ENCODE measurements at regions not wholly inside any gene's neighbourhood (a gene's known extent, or its start where the extent isn't known, plus 50 kb on each side); places are given as distances from the start of the nearest gene placed in this dataset.

- ChIA-PET POLR2A (no interaction called here), CTCF (no interaction called here)
- Histone ChIP-seq H3K4me3 (ENCODE audit: low read depth, low read length) (no peak overlapping the region), H3K27me3 (ENCODE audit: control insufficient read depth, insufficient read depth, low read length) (no peaks in the 10 kb centered on the region; the same call in 1 of the 2 replicates), H3K36me3 (ENCODE audit: control insufficient read depth, insufficient read depth, low read length) (no peaks in the 10 kb centered on the region)
- no peak for TF ChIP-seq CTCF (IDR thresholded peaks at IDR 0.05; ENCODE audit: insufficient read depth, low read depth, low read length)
- no peak for DNase-seq (ENCODE audit: low read depth)
These were observed 77.4 kb upstream of the CST7 start for GRCh38 chr20:24871480-24872213.

- CTCF ChIA-PET = no interaction called here
- POLR2A ChIA-PET = no interaction called here
- Histone ChIP-seq H3K4me3 (ENCODE audit: low read depth, low read length) (no peak overlapping the region), H3K27me3 (ENCODE audit: control insufficient read depth, insufficient read depth, low read length) (no peaks in the 10 kb centered on the region; the same call in 1 of the 2 replicates), H3K36me3 (ENCODE audit: control insufficient read depth, insufficient read depth, low read length) (no peaks in the 10 kb centered on the region)
- no peak for DNase-seq (ENCODE audit: low read depth)
- TF ChIP-seq CTCF (IDR thresholded peaks at IDR 0.05; ENCODE audit: insufficient read depth, low read depth, low read length) = no peak
These were observed 76.6 kb upstream of the CST7 start for GRCh38 chr20:24872291-24873024.

- Histone ChIP-seq H3K27me3 (ENCODE audit: control insufficient read depth, insufficient read depth, low read length) (no peaks in the 10 kb centered on the region; the same call in 1 of the 2 replicates), H3K4me3 (ENCODE audit: low read depth, low read length) (no peak overlapping the region), H3K36me3 (ENCODE audit: control insufficient read depth, insufficient read depth, low read length) (no peaks in the 10 kb centered on the region)
- POLR2A ChIA-PET = no interaction called here
- no peak for DNase-seq (ENCODE audit: low read depth)
- CTCF ChIA-PET = no interaction called here
- TF ChIP-seq CTCF (IDR thresholded peaks at IDR 0.05; ENCODE audit: insufficient read depth, low read depth, low read length) = no peak
These were observed 75.9 kb upstream of the CST7 start for GRCh38 chr20:24873025-24873620.

- Histone ChIP-seq H3K36me3 (ENCODE audit: control insufficient read depth, insufficient read depth, low read length) (no peaks in the 10 kb centered on the region), H3K4me3 (ENCODE audit: low read depth, low read length) (no peak overlapping the region), H3K27me3 (ENCODE audit: control insufficient read depth, insufficient read depth, low read length) (no peaks in the 10 kb centered on the region; the same call in 1 of the 2 replicates)
- CTCF ChIA-PET = interaction anchor here (0.5 kb wide), 1 partner anchor 86 kb away, joined by 3 read pairs; no protein-coding TSS in a partner anchor
- TF ChIP-seq CTCF (IDR thresholded peaks at IDR 0.05; ENCODE audit: insufficient read depth, low read depth, low read length) = no peak
- no peak for DNase-seq (ENCODE audit: low read depth)
- POLR2A ChIA-PET = no interaction called here
These were observed 74.0 kb upstream of the CST7 start for GRCh38 chr20:24875078-24875477.

- POLR2A ChIA-PET = no interaction called here
- DNase-seq (ENCODE audit: low read depth) = no peak
- no peak overlapping the region for H3K4me3 ChIP-seq (ENCODE audit: low read depth, low read length)
- CTCF ChIA-PET = no interaction called here
- H3K36me3 ChIP-seq (ENCODE audit: control insufficient read depth, insufficient read depth, low read length) = no peaks in the 10 kb centered on the region
- no peaks in the 10 kb centered on the region; the same call in none of the 2 replicates for H3K27me3 ChIP-seq (ENCODE audit: control insufficient read depth, insufficient read depth, low read length)
- no peak for TF ChIP-seq CTCF (IDR thresholded peaks at IDR 0.05; ENCODE audit: insufficient read depth, low read depth, low read length)
These were observed 71.4 kb upstream of the CST7 start for GRCh38 chr20:24877652-24878051.
